ENCODE measurements at regions not wholly inside any gene's neighbourhood (a gene's known extent, or its start where the extent isn't known, plus 50 kb on each side); places are given as distances from the start of the nearest gene placed in this dataset.

GRCh38 chr18:56462276-56462675, 176.1 kb downstream of the TXNL1 start:
- TF ChIP-seq CTCF (IDR thresholded peaks at IDR 0.05) (no peak), REST (IDR thresholded peaks at IDR 0.05; ENCODE audit: insufficient read depth in 1 of 2, low read depth in 2 of 2, low read length in 1 of 2) (no peak)
- POLR2A ChIA-PET = no interaction called here

GRCh38 chr18:56461151-56461550, 177.2 kb downstream of the TXNL1 start:
- CTCF ChIA-PET = no interaction called here
- H3K9me3 ChIP-seq (ENCODE audit: control insufficient read depth, insufficient read depth, low read depth, low read length) = no peaks in the 10 kb centered on the region
- H3K4me1 ChIP-seq (ENCODE audit: control insufficient read depth, insufficient read depth, low read length) = no peaks in the 10 kb centered on the region
- H3K4me3 ChIP-seq (ENCODE audit: low read depth in 2 of 2, low read length in 2 of 2) = no peak overlapping the region
- no peaks in the 10 kb centered on the region for H3K27me3 ChIP-seq (ENCODE audit: control insufficient read depth, insufficient read depth, low read length)
- DNase-seq (ENCODE audit: low read depth, low spot score) (no peak), ATAC-seq (no peak)
- intact Hi-C loops (cut with micrococcal nuclease; ENCODE audit: unreplicated experiment) (no loop called here), in situ Hi-C loops (cut with HindIII; ENCODE audit: low pct_unique_long_range_greater_than_20kb, low sequenced_read_pairs) (no loop called here)
- no peak overlapping the region for H3K27ac ChIP-seq (ENCODE audit: low read length)
- POLR2A ChIA-PET = no interaction called here
- no peaks in the 10 kb centered on the region for H3K36me3 ChIP-seq (ENCODE audit: control insufficient read depth, insufficient read depth, low read length)
- no peak for TF ChIP-seq REST (IDR thresholded peaks at IDR 0.05; ENCODE audit: insufficient read depth in 1 of 2, low read depth in 2 of 2, low read length in 1 of 2)
- TF ChIP-seq POLR2AphosphoS5 (IDR thresholded peaks at IDR 0.05; ENCODE audit: low read depth, low read length) = no peak
- TF ChIP-seq CTCF (IDR thresholded peaks at IDR 0.05) = no peak
- no peak for TF ChIP-seq SIN3A (IDR thresholded peaks at IDR 0.05; ENCODE audit: borderline replicate concordance, insufficient read depth, low read depth, low read length)
- TF ChIP-seq TCF7L2 (IDR thresholded peaks at IDR 0.05; ENCODE audit: low read depth, low read length) = no peak
- no TSS peak for BruUV-seq (replicated peaks)

More at GRCh38 chr18:56462276-56462675, 176.1 kb downstream of the TXNL1 start:
- in situ Hi-C loops (cut with HindIII; ENCODE audit: low pct_unique_long_range_greater_than_20kb, low sequenced_read_pairs) (no loop called here), intact Hi-C loops (cut with micrococcal nuclease; ENCODE audit: unreplicated experiment) (no loop called here)
- Histone ChIP-seq H3K27ac (ENCODE audit: low read length) (no peak overlapping the region), H3K27me3 (ENCODE audit: control insufficient read depth, insufficient read depth, low read length) (no peaks in the 10 kb centered on the region), H3K36me3 (ENCODE audit: control insufficient read depth, insufficient read depth, low read length) (no peaks in the 10 kb centered on the region), H3K4me1 (ENCODE audit: control insufficient read depth, insufficient read depth, low read length) (no peaks in the 10 kb centered on the region), H3K9me3 (ENCODE audit: control insufficient read depth, insufficient read depth, low read depth, low read length) (no peaks in the 10 kb centered on the region), H3K4me3 (ENCODE audit: low read depth in 2 of 2, low read length in 2 of 2) (no peak overlapping the region)
- DNase-seq (ENCODE audit: low read depth, low spot score) (no peak), ATAC-seq (no peak)
- no TSS peak for BruUV-seq (replicated peaks)
- CTCF ChIA-PET = no interaction called here

Data from Panc1 (cell line).